Lung (tissue), 11 donors: ENCODE measurements at regions not wholly inside any gene's neighbourhood (a gene's known extent, or its start where the extent isn't known, plus 50 kb on each side); places are given as distances from the start of the nearest gene placed in this dataset.

ENCODE experiments used
- ATAC-seq: fragments of 200-7000 bp; cut with Tn5 transposase; one replicate; pipeline ENCODE4 v1.9.1; 2020; ENCODE audit warnings: moderate number of reproducible peaks; ENCODE audit not compliant: insufficient read depth, low FRiP score
- DNase-seq, 3 donors: peaks; one replicate each; pipeline ENCODE4 v3.0.0-alpha.2; 2013 to 2017
- H3K27ac ChIP-seq, 2 donors: one replicate each; pipeline ENCODE4 v1.5.1; 2013; ENCODE audit warnings: mild to moderate bottlenecking in 2 of 2, moderate library complexity in 2 of 2, control low read depth in 1 of 2, inconsistent platforms in 1 of 2, low read depth in 1 of 2, low read length in 1 of 2
- H3K27me3 ChIP-seq, 3 donors: one replicate each; pipeline ENCODE4 v1.5.1; 2013; ENCODE audit warnings: low read length in 2 of 3; ENCODE audit not compliant: control insufficient read depth in 3 of 3, insufficient read depth in 3 of 3
- H3K36me3 ChIP-seq, 4 donors: one replicate each; pipeline ENCODE4 v1.5.1; 2013; ENCODE audit warnings: low read length in 4 of 4, mild to moderate bottlenecking in 1 of 4, moderate library complexity in 1 of 4; ENCODE audit not compliant: control insufficient read depth in 4 of 4, insufficient read depth in 4 of 4
- H3K4me1 ChIP-seq, 5 donors: one replicate each; pipeline ENCODE4 v1.5.1; 2013; ENCODE audit warnings: low read length in 5 of 5, mild to moderate bottlenecking in 2 of 5, moderate library complexity in 1 of 5; ENCODE audit not compliant: control insufficient read depth in 5 of 5, insufficient read depth in 5 of 5
- H3K4me3 ChIP-seq: one replicate; pipeline ENCODE4 v1.5.1; 2013; ENCODE audit warnings: mild to moderate bottlenecking, control low read depth, moderate library complexity
- H3K9ac ChIP-seq, 2 donors: one replicate each; pipeline ENCODE4 v1.5.1; 2013; ENCODE audit warnings: low read length in 2 of 2, control low read depth in 1 of 2; ENCODE audit not compliant: insufficient read depth in 1 of 2
- H3K9me3 ChIP-seq, 4 donors: one replicate each; pipeline ENCODE4 v1.5.1; 2013; ENCODE audit warnings: low read length in 3 of 4, mild to moderate bottlenecking in 1 of 4, moderate library complexity in 1 of 4; ENCODE audit not compliant: control insufficient read depth in 4 of 4, insufficient read depth in 3 of 4
- whole genome bisulfite sequencing, 2 donors: extraction: QIAGEN DNeasy Blood & Tissue Kit; methylation state at CpG; one replicate each; pipeline ENCODE4 v1.1.7; 2013; 5-methylcytosine and 5-hydroxymethylcytosine counted together
- TF ChIP-seq, protein P1 (sequence below): IDR thresholded peaks from 2 replicates; pipeline ENCODE4 v1.5.1; 2012; ENCODE audit warnings: mild to moderate bottlenecking; ENCODE audit errors: control extremely low read depth, extremely low read depth
- donor health status: control.
- donor health status: control.
- donor health status: Bipolar disorder and iron deficiency.
- donor health status: healthy.
- donor health status: DM: yes; HTN: yes; CAD: no.

DNA sequence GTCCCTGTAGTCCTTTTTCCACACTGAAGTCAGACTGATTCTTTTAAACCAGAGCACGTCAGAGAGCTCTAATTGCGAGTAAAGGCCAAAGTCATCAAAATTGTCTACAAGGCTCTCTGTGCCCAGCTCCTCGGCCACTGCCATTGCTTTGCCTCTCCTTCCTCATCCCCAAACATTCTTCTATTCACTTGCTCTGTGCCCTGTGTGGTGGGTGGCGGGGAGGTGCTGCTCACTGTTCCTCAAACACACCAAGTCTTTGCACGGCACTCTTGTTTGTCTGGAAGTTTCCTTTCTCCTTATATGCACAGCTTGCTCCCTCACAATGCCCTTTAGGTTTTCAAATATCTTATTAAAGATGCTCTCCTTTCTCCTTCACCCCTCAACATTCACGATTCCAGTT is 100.1 kb upstream of the FSHR start:
- Histone ChIP-seq H3K27ac (no peak overlapping the region), H3K4me3 (no peak overlapping the region), H3K4me1 (no peaks in the 10 kb centered on the region), H3K9ac (no peak overlapping the region), H3K27me3 (no peaks in the 10 kb centered on the region), H3K9me3 (no peaks in the 10 kb centered on the region), H3K36me3 (no peaks in the 10 kb centered on the region)
- DNase-seq (no peak), ATAC-seq (no peak)
- TF ChIP-seq, protein P1, sequence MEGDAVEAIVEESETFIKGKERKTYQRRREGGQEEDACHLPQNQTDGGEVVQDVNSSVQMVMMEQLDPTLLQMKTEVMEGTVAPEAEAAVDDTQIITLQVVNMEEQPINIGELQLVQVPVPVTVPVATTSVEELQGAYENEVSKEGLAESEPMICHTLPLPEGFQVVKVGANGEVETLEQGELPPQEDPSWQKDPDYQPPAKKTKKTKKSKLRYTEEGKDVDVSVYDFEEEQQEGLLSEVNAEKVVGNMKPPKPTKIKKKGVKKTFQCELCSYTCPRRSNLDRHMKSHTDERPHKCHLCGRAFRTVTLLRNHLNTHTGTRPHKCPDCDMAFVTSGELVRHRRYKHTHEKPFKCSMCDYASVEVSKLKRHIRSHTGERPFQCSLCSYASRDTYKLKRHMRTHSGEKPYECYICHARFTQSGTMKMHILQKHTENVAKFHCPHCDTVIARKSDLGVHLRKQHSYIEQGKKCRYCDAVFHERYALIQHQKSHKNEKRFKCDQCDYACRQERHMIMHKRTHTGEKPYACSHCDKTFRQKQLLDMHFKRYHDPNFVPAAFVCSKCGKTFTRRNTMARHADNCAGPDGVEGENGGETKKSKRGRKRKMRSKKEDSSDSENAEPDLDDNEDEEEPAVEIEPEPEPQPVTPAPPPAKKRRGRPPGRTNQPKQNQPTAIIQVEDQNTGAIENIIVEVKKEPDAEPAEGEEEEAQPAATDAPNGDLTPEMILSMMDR, result no peak
- WGBS, 2 donors, result 67 to 74% methylated on average over 6 of the region's 6 CpGs

DNA sequence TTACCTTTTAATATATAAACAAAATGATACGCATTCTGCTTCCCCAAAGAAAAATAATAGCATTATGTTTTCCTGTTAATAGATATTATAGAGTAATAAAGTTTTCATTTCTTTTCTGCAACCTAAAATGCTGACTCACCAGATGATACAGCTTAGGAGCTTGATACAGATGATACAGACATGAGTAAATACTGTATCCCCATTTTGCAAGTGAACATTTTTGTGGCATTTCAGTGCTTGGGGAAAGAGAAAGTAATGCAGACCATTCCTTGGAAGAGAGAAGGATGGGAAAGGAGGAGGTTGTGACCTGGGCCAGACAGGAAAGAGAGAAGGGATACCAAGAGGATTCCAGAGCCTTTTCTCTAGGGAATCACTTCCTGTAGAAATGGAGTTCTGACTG is 97.5 kb upstream of the FSHR start:
- no peaks in the 10 kb centered on the region for H3K27me3 ChIP-seq
- H3K36me3 ChIP-seq, result no peaks in the 10 kb centered on the region
- TF ChIP-seq, protein P1, result no peak
- no peak overlapping the region for H3K4me3 ChIP-seq
- no peaks in the 10 kb centered on the region for H3K4me1 ChIP-seq
- DNase-seq (no peak), ATAC-seq (no peak)
- H3K27ac ChIP-seq, result no peak overlapping the region
- no peaks in the 10 kb centered on the region for H3K9me3 ChIP-seq
- H3K9ac ChIP-seq, result no peak overlapping the region
- WGBS, 2 donors, result 91 to 98% methylated on average over 1 of the region's 1 CpG

DNA sequence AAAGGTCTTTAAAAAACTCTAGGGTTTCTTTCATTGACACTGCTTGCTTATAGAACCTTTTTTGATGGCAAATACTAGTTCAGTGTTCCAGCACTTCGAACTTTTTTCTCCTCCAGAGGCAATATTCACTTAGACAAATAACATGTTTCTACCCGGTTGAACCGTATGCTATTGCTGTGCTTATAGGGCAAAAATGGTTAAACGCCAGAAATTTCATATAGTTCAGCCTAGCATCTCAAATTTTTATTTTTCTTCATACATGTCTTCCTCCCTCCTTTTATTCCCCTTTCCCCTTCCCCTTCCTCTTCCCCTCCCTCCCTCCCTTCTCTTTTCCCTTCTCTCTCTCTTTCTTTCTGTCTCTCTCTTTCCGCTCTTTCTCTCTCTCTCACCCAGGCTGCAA is 96.9 kb upstream of the FSHR start:
- TF ChIP-seq, protein P1, result no peak
- Histone ChIP-seq H3K4me1 (no peaks in the 10 kb centered on the region), H3K27me3 (no peaks in the 10 kb centered on the region), H3K27ac (no peak overlapping the region), H3K36me3 (no peaks in the 10 kb centered on the region), H3K9ac (no peak overlapping the region), H3K4me3 (no peak overlapping the region), H3K9me3 (no peaks in the 10 kb centered on the region)
- ATAC-seq (no peak), DNase-seq (no peak)
- WGBS, 2 donors, result 83 to 92% methylated on average over 5 of the region's 5 CpGs

DNA sequence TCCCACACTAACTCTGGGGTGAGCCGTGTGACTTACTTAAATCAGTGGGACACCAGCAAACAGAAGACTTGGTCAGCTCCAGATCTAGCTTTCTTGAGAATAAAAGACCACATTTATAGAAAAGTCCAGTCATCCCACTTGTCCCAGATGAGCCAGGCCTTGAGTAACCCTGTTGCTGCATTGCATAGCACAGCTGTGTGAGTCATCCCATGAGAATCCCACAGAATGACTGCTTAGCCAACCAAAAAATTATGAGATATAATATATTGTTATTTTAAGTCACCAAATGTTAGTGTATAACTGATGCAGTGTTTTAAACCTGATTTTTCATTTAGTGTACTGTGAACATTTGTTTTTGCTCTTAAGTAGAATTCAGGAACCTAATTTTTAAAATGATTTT is 94.2 kb upstream of the FSHR start:
- no peaks in the 10 kb centered on the region for H3K9me3 ChIP-seq
- no peak overlapping the region for H3K27ac ChIP-seq
- H3K27me3 ChIP-seq, result no peaks in the 10 kb centered on the region
- H3K4me1 ChIP-seq, result no peaks in the 10 kb centered on the region
- no peak for DNase-seq
- H3K36me3 ChIP-seq, result no peaks in the 10 kb centered on the region
- TF ChIP-seq, protein P1, result no peak
- no peak for ATAC-seq
- H3K4me3 ChIP-seq, result no peak overlapping the region
- 70 to 92% methylated on average over 1 of the region's 1 CpG for WGBS, 2 donors
- no peak overlapping the region for H3K9ac ChIP-seq
